Mononuclear cell (primary cell): ENCODE measurements at regions not wholly inside any gene's neighbourhood (a gene's known extent, or its start where the extent isn't known, plus 50 kb on each side); places are given as distances from the start of the nearest gene placed in this dataset.

Experiments used
- H3K27me3 ChIP-seq: 2 replicates; pipeline ENCODE4 v1.6.0; 2011; ENCODE audit warnings: low read length, control low read depth; ENCODE audit not compliant: insufficient read depth
- H3K4me1 ChIP-seq: 2 replicates; pipeline ENCODE4 v1.5.1; 2011; ENCODE audit warnings: mild to moderate bottlenecking, low read length, control low read depth; ENCODE audit not compliant: insufficient read depth
- H3K4me3 ChIP-seq: 2 replicates; pipeline ENCODE4 v1.5.1; 2011; ENCODE audit warnings: mild to moderate bottlenecking, low read length, moderate library complexity
- H3K9me3 ChIP-seq: 2 replicates; pipeline ENCODE4 v1.5.1; 2011; ENCODE audit warnings: low read depth, mild to moderate bottlenecking, control low read depth, low read length

DNA sequence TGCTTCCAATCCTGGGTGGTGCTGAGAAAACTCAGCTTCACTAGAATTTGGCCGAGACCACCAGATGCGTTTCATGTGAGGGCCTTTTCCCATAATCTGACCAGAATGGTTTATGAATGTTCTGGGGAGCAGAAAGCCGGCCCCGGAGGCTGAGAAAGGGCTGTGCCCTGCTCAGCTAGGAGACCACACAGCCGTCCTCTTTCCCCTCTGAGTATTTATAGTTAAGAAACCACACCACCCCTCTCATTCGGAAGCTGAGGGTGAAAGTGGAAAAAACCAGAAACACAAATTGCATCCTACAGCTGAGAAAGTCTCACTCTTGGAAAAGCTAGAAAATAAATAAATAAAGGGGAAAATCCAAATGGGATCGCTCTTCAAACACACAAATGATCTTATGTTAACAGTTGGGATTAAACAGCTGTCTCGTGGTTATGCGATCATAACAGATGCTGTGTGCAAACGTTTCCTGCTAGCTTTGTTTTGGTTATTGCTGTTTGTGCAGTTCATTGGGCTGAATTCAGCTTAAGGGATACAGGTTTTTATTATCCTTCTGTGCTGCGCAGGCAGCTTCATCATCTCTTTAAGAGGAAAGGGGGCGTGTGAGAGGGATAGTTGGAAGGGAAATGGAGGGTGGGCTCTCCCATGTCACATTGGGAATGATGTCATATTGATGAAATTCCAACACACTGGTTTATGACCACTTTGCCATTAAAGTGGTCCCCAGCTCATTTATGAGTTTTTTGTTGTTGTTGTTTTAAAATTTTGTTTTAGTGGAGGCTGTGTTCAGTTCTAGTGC lies 1026.2 kb upstream of the NR2F2 start:
- Histone ChIP-seq H3K4me1 (no peaks in the 10 kb centered on the region), H3K4me3 (no peak overlapping the region), H3K27me3 (no peaks in the 10 kb centered on the region), H3K9me3 (no peaks in the 10 kb centered on the region)

DNA sequence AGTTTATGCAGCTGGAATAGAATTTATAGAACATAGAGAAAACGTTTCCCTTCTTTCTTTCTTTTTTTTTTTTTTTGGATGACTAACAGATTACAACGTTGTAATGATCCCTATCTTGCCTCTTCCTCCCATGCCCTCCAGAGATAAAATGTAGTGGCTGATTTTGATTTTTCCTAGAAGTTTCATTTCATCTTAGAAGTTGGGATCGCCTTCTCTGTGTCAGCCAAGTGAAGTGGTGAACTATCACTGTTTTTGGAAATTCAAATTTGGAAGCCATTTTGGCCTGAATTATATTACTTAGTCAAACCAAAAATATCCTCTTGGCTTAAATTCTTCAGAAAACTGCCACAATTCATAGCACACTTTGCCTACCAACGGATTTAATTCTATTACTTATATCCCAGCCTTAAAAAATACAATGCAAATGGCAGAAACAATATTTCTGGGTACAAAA lies 1025.5 kb upstream of the NR2F2 start:
- H3K4me1 ChIP-seq = no peaks in the 10 kb centered on the region
- H3K9me3 ChIP-seq = no peaks in the 10 kb centered on the region
- H3K4me3 ChIP-seq = no peak overlapping the region
- no peaks in the 10 kb centered on the region for H3K27me3 ChIP-seq

DNA sequence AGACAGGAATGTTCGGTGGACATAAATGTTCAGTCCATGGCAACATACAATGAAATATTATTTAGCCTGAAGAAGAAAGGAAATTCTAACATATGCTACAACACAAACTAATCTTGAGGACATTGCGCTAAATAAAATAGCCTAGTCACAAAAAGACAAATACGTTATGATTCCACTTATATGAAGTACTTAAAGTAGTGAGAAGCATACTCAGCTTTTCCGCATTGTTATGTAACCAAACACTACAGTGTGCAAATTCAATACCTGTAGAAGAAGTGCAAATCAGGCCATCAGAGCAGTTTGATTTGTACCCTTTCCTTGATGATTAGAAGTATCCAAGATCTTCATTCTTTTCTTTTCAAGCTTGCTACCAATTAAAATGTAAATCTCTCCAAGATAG lies 1023.4 kb upstream of the NR2F2 start:
- no peaks in the 10 kb centered on the region for H3K4me1 ChIP-seq

GRCh38 chr15:95319242-95319641 lies 1011.3 kb upstream of the NR2F2 start:
- Histone ChIP-seq H3K9me3 (no peaks in the 10 kb centered on the region), H3K4me3 (no peak overlapping the region), H3K4me1 (no peaks in the 10 kb centered on the region), H3K27me3 (no peaks in the 10 kb centered on the region)

More for the DNA sequence above, 1023.4 kb upstream of the NR2F2 start:
- no peaks in the 10 kb centered on the region for H3K9me3 ChIP-seq
- no peak overlapping the region for H3K4me3 ChIP-seq
- H3K27me3 ChIP-seq = no peaks in the 10 kb centered on the region

DNA sequence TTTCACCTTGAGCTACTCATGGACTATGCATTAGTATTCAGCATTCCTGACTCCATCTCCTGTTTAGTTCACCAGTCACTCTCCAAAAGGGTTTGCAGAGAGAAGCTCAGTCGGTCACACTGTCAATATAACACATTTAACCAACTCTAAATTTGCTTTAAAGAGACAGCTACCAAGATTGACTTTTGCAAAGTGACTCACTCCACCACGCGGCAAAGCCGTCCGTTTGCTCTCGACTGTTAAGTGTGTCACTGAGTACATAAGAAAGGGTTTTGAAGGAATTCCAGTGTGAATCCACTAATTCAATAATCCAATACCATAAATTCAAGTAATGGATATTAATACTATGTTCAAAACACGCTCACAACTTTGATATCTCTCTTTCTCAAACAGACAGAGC lies 1006.7 kb upstream of the NR2F2 start:
- H3K27me3 ChIP-seq = peaks cover 42% of the 10 kb centered on the region
- H3K4me1 ChIP-seq = no peaks in the 10 kb centered on the region
- no peaks in the 10 kb centered on the region for H3K9me3 ChIP-seq
- H3K4me3 ChIP-seq = no peak overlapping the region

DNA sequence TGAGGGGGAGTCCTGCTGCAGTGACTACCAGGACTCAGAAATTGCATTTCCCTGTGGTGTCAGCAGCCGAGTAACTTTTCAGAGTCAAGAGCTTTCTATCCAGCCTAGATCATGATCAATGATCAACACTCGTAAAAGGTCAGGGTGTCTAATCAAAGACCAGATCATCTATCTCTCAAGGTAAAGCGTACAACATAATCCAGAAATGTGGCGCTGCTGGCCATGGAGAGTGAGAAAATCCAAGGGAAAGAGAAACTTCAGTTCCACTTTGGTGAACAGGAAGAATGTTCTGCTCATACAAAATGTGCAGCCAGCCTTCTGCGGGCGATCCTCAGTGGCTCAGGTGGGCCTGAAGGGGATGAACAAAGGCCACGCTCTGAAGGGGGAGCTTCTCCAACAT lies 1005.8 kb upstream of the NR2F2 start:
- Histone ChIP-seq H3K4me1 (no peaks in the 10 kb centered on the region), H3K4me3 (no peak overlapping the region), H3K9me3 (no peaks in the 10 kb centered on the region), H3K27me3 (peaks cover 44% of the 10 kb centered on the region)

DNA sequence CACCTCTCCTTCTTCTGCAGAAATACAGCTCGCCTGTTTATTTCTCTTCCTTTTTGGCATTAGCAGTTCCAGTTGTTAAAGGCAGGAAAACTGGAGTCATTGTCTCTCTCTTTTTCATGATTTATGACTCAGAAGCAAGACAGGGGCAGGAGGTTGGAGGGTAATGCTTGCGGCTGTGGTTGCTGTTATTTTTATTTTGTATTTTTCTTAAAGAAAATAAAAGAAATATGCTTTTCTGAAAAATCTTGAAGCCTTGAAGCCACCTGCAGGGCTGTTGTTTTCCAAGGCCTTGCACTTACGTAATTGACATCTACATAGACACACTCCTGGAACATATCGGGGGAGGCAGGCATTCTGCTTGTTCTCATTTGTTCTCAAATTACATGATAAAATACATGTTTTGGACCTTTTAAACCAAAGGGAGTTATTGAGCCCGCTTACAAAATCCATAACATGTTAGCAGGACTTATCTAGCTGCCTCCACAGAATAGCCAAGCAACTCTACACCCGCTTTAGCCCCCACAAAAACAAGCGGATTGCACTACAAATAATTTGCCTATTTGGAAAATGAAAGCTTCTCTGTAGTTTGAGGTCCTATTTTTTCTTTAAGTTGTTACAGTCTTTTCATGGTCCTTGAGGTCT lies 1004.6 kb upstream of the NR2F2 start:
- Histone ChIP-seq H3K9me3 (no peaks in the 10 kb centered on the region), H3K4me3 (no peak overlapping the region), H3K27me3 (peaks cover 44% of the 10 kb centered on the region), H3K4me1 (no peaks in the 10 kb centered on the region)

- Histone ChIP-seq H3K27me3 (peaks cover 44% of the 10 kb centered on the region), H3K4me3 (no peak overlapping the region), H3K4me1 (no peaks in the 10 kb centered on the region), H3K9me3 (no peaks in the 10 kb centered on the region)
Observed at GRCh38 chr15:95326431-95327182, 1003.9 kb upstream of the NR2F2 start.

GRCh38 chr15:95327183-95327525 lies 1003.3 kb upstream of the NR2F2 start:
- Histone ChIP-seq H3K9me3 (no peaks in the 10 kb centered on the region), H3K4me1 (no peaks in the 10 kb centered on the region), H3K27me3 (peaks cover 44% of the 10 kb centered on the region), H3K4me3 (no peak overlapping the region)

DNA sequence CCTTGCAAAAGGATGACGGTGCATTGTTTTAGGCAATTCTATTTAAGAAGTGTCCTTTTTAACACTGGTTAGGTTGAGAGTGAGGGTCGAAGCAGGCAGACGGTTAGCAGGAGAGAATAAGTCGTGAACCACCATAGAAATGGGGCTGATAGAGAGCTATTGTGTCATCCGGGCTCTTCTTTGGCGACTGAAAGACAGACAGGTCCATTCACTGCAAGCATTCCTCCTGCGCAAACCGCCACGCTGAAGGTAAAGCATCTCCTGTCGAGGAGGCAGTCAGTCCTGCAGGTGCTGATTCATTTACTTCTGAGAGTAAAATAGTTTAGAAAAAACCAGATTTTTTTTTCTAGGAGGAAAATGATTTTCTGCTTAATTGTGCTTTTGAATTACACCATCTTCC lies 1002.8 kb upstream of the NR2F2 start:
- no peak overlapping the region for H3K4me3 ChIP-seq
- no peaks in the 10 kb centered on the region for H3K4me1 ChIP-seq
- H3K27me3 ChIP-seq = peaks cover 44% of the 10 kb centered on the region
- H3K9me3 ChIP-seq = no peaks in the 10 kb centered on the region

- no peaks in the 10 kb centered on the region for H3K4me1 ChIP-seq
- H3K9me3 ChIP-seq = no peaks in the 10 kb centered on the region
- H3K4me3 ChIP-seq = no peak overlapping the region
- H3K27me3 ChIP-seq = peaks cover 44% of the 10 kb centered on the region
Observed at GRCh38 chr15:95328559-95328958, 1001.9 kb upstream of the NR2F2 start.

DNA sequence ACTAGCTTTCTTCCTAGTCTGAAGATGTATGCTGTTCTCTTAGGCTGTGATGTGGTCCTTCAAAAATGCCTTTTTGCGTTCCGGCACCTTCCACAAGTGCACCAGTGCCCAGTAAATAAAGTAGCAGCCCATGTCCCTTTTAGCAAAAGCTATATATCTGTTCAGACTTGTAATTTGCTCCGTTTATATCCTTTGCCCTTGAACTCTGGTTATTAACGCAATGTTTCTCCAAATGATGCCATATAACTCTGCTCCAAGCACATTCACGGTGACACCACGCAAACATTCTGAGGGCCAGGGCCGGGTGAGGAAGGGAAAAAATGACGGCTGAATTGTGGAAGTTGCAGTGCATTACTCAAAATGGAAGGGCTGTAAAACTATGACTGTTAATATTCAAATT lies 1001.1 kb upstream of the NR2F2 start:
- Histone ChIP-seq H3K4me1 (no peaks in the 10 kb centered on the region), H3K27me3 (peaks cover 44% of the 10 kb centered on the region), H3K4me3 (no peak overlapping the region), H3K9me3 (no peaks in the 10 kb centered on the region)

DNA sequence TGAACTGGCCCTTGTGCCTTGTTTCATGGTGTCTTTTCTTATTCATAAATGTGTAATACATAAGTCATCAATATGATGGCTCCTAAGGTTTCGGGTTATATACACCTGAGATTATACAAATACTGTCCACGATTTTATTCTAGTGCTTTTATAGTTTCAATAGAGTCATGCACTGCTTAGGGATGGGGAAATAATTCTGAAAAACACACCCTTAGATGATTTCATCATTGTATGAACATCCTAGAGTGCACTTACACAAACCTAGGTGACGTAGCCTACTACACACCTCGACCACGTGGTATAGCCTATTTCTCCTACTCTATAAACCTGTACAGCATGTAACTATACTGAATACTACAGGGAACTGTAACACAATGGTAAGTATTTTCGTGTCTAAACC lies 988.8 kb upstream of the NR2F2 start:
- Histone ChIP-seq H3K4me1 (no peaks in the 10 kb centered on the region), H3K4me3 (no peak overlapping the region), H3K27me3 (no peaks in the 10 kb centered on the region), H3K9me3 (no peaks in the 10 kb centered on the region)

- H3K4me1 ChIP-seq = no peaks in the 10 kb centered on the region
- H3K4me3 ChIP-seq = no peak overlapping the region
- H3K9me3 ChIP-seq = no peaks in the 10 kb centered on the region
- no peaks in the 10 kb centered on the region for H3K27me3 ChIP-seq
Observed at GRCh38 chr15:95345867-95346266, 984.6 kb upstream of the NR2F2 start.

DNA sequence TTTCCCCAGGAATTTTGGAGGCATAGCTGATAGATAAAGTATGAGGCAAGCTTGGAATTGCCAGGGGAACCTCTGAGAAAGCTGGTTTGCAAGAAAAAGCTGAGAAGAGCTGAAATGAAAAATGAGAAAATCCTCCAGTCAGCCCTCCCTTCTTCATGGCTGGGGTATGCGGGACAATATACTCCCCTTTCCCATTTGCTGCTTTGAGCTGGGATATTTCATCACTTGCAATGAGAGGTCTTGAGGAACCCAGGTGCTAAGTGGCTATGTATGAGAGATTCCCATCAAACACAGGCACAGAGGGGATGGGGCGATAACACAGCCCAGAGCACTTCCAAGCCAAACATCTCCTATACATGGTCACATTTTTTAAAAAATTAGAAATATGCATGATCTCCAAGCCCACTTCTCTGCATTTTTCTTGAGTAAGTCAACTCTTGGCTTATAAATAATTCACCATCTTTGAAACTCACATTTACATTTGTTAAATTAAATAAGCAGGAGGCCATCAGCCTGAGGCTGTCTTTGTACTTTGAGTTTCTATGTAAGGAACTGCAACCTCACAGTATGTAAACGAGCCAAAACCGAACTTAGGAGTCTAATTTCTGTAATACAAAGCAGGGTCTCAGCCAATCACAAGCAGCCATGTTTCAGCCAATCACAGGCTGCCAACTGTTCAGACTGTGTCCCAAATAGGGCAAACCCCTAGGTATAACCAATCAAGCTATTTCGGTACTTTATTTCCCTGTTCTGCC lies 983.6 kb upstream of the NR2F2 start:
- Histone ChIP-seq H3K4me1 (no peaks in the 10 kb centered on the region), H3K27me3 (no peaks in the 10 kb centered on the region), H3K9me3 (no peaks in the 10 kb centered on the region), H3K4me3 (no peak overlapping the region)
